ENCODE measurements at regions not wholly inside any gene's neighbourhood (a gene's known extent, or its start where the extent isn't known, plus 50 kb on each side); places are given as distances from the start of the nearest gene placed in this dataset.

- no peak for TF ChIP-seq REST (IDR thresholded peaks at IDR 0.05)
- no peak for TF ChIP-seq POLR2A (IDR thresholded peaks at IDR 0.05; ENCODE audit: low read length)
- no peak for TF ChIP-seq SMC3 (IDR thresholded peaks at IDR 0.05)
- no peak for TF ChIP-seq CTCF (IDR thresholded peaks at IDR 0.05)
Observed at GRCh38 chr3:164467007-164467406, 611.3 kb downstream of the SI start.

Data from A549 (cell line).